ENCODE measurements at regions not wholly inside any gene's neighbourhood (a gene's known extent, or its start where the extent isn't known, plus 50 kb on each side); places are given as distances from the start of the nearest gene placed in this dataset.
"Not testable (repeated sequence)": the region's sequence is repeated elsewhere in the genome, so short reads cannot be mapped to it uniquely, and the experiment has no call there.

DNA sequence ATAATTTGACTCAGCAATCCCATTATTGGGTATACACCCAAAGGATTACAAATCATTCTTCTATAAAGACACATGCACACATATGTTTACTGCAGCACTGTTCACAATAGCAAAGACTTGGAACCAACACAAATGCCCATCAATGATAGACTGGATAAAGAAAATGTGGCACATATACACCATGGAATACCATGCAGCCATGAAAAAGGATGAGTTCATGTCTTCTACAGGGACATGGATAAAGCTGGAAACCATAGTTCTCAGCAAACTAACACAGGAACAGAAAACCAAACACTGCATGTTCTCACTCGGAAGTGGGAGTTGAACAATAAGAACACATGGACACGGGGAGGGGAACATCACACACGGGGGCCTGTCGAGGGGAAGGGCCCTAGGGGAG, 66.3 kb upstream of the SLC35F3 start:
- ATAC-seq; intact Hi-C loops (cut with DNase I); DNase-seq (ENCODE audit: missing footprints): not testable (repeated sequence)

DNA sequence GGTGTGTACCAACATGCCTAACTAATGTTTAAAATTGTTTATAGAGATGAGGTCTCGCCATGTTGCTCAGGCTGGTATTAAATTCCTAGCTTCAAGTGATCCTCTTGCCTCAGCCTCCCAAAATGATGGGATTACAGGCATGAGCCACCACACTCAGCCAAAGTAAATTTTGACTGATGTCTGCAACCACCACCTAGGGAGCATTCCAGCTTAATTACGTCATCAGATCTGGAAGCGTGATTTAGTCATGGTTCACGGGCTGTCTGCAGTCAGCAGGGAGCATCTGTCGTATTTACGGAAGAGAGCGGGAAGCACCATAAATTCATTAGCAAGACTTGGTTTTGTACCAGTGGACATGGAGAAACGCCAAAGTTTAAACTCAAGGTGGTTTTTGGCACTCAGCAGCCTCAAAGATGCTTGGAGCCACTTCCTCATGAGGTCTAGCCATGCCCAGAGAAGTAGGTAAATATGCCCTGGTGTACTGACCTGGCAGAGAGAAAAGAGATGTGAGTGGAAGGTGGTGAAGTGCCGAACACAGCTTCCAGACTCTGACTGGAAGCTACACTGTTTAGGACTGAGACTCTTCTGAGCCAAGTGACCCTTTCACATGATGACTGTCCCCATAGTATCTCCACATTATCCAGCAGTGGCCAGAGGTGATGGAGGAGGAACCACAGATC, 60.8 kb upstream of the SLC35F3 start:
- DNase-seq (ENCODE audit: missing footprints) (no peak), ATAC-seq (no peak)
- intact Hi-C loops (cut with DNase I): no loop called here

DNA sequence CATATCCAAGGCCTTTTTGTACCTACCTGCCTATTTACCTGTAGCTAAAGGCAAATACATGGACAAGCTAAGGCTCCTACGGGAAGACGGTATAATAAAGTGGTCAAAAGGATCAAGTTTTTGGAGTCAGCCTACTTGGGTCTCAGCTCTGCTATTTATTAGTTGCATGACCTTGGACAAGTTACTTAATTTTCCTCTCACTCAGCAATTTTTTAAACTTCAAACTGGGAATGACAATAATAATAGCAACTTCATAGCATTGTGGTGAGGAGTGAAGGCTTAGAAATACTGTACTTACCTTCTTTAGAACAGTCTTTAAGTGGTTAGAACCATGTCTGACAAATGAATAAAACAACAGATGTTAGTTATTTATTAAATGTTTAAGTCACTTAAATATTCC, 60.2 kb upstream of the SLC35F3 start:
- intact Hi-C loops (cut with DNase I): no loop called here
- DNase-seq (ENCODE audit: missing footprints): no peak
- ATAC-seq: no peak

DNA sequence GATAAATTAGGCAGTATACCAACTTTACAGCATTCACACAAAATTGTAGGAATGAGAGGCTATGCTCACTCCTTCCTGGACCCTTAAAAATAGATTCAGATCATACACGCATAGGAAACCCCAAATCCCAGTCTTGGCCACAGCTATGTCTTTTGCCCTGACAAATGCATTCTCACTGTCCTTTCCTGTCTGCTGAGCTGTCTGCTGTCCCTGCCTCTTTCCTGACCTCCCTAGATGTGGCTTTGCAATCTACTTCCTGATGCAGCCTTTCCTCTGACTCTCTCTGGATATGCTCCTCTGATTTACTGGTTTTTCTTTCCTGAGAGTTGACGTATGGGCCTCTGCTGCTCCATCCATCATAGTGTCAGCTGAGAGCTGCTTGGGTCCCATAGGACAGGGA, 59.8 kb upstream of the SLC35F3 start:
- DNase-seq (ENCODE audit: missing footprints): no peak
- intact Hi-C loops (cut with DNase I): no loop called here

More for the DNA sequence above, 59.8 kb upstream of the SLC35F3 start:
- no peak for ATAC-seq
